Erythroblast (primary cell): ENCODE measurements at regions not wholly inside any gene's neighbourhood (a gene's known extent, or its start where the extent isn't known, plus 50 kb on each side); places are given as distances from the start of the nearest gene placed in this dataset.

Source experiments
- GATA1 ChIP-seq: IDR thresholded peaks from 2 replicates; pipeline ENCODE4 v1.6.1; 2011; ENCODE audit warnings: low read depth, mild to moderate bottlenecking, control low read depth, low read length, moderate library complexity
- POLR2A ChIP-seq: IDR thresholded peaks from 2 replicates; pipeline ENCODE4 v1.6.1; 2011; ENCODE audit warnings: mild to moderate bottlenecking, low read length

DNA sequence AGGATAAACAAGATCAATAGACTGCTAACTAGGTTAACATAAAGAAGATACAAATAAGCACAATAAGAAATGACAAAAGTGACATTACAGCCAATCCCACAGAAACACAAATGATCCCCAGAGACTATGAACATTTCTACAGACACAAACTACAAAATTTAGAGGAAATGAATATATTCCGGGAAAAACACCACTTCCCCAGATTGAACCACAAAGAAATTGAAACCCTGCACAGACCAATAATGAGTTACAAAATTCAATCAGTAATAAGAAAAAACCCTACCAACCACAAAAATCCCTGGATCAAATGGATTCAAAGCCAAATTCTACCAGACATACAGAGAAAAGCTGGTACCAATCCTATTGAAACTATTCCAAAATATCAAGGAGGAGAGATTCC, 232.4 kb upstream of the RBMS1 start:
- no peak for TF ChIP-seq POLR2A
- no peak for TF ChIP-seq GATA1
